A549 (cell line): ENCODE measurements at regions not wholly inside any gene's neighbourhood (a gene's known extent, or its start where the extent isn't known, plus 50 kb on each side); places are given as distances from the start of the nearest gene placed in this dataset.
"Not testable (repeated sequence)": the region's sequence is repeated elsewhere in the genome, so short reads cannot be mapped to it uniquely, and the experiment has no call there.

Source experiments
- ATAC-seq, 2 experiments: fragments of 200-7000 bp in 1 of 2; fragments of >200 bp in 1 of 2; cut with Nextera tagmentation in 1 of 2; cut with Tn5 transposase in 1 of 2; 3 replicates each; pipeline versions ENCODE4 v1.8.0 to v1.9.1; 2018 to 2020; ENCODE audit warnings: mild to moderate bottlenecking in 1 of 2, moderate library complexity in 1 of 2
- CTCF ChIA-PET: fragments of 300-600 bp; sonication (Branson Sonifier 250); formaldehyde crosslinking; extraction: SDS; loops from one replicate; lab custom pipeline; 2021; ENCODE audit warnings: antibody characterized with exemption, inconsistent platforms; lab: Yijun Ruan, JAX
- POLR2A ChIA-PET: fragments of 350-600 bp; formaldehyde crosslinking; extraction: SDS; loops from one replicate; lab custom pipeline; 2021; ENCODE audit warnings: antibody characterized with exemption, inconsistent platforms; lab: Yijun Ruan, JAX
- DNase-seq, 2 experiments: peaks; one replicate each; pipeline versions ENCODE4 v3.0.0 to v3.0.0-alpha.2; 2011 to 2016; ENCODE audit warnings: low read depth in 1 of 2, low spot score in 1 of 2
- FAIRE-seq: peaks from 2 replicates; lab custom pipeline; 2011; peaks lifted over from hg19 to GRCh38; lab: Jason Lieb, UNC
- H3K27ac ChIP-seq, 2 experiments: fragments of >200 bp; sonication (Bioruptor Twin); formaldehyde crosslinking; 3 replicates each; pipeline ENCODE4 v1.5.1; 2016 to 2017
- H3K4me1 ChIP-seq: fragments of >200 bp; sonication (Bioruptor Twin); formaldehyde crosslinking; 3 replicates; pipeline ENCODE4 v1.6.1; 2016
- H3K4me2 ChIP-seq: fragments of >200 bp; sonication (Bioruptor Twin); formaldehyde crosslinking; 3 replicates; pipeline ENCODE4 v1.6.1; 2016
- H3K4me3 ChIP-seq: fragments of >200 bp; sonication (Bioruptor Twin); formaldehyde crosslinking; 3 replicates; pipeline ENCODE4 v1.5.1; 2016
- H3K9me3 ChIP-seq: fragments of >200 bp; sonication (Bioruptor Twin); formaldehyde crosslinking; 3 replicates; pipeline ENCODE4 v1.6.1; 2016
- BHLHE40 ChIP-seq: IDR thresholded peaks from 2 replicates; pipeline ENCODE4 v1.6.1; 2012; ENCODE audit warnings: low read depth, low read length, inconsistent platforms
- CHD2 ChIP-seq: fragments of 150-350 bp; IDR thresholded peaks from 2 replicates; pipeline ENCODE4 v1.6.1; 2014; ENCODE audit warnings: low read length; ENCODE audit not compliant: partially characterized antibody
- EHF ChIP-seq: fragments of 250-450 bp; sonication (Bioruptor Pico); IDR thresholded peaks from 2 replicates; pipeline ENCODE4 v1.5.0; 2020; ENCODE audit warnings: mild to moderate bottlenecking
- EHMT2 ChIP-seq: fragments of 200-600 bp; sonication (generic); IDR thresholded peaks from 2 replicates; pipeline ENCODE4 v1.6.1; 2016; ENCODE audit warnings: antibody characterized with exemption, low read depth, mild to moderate bottlenecking, moderate library complexity
- FOXS1 ChIP-seq: fragments of 250-450 bp; sonication (Bioruptor Pico); IDR thresholded peaks from 2 replicates; pipeline ENCODE4 v1.5.0; 2020; ENCODE audit warnings: mild to moderate bottlenecking, moderate library complexity
- GATA3 ChIP-seq: IDR thresholded peaks from 2 replicates; pipeline ENCODE4 v1.6.1; 2012; ENCODE audit warnings: borderline replicate concordance
- HOXB13 ChIP-seq: fragments of 250-450 bp; sonication (Bioruptor Pico); IDR thresholded peaks from 2 replicates; pipeline ENCODE4 v1.5.0; 2020; ENCODE audit warnings: low read depth, mild to moderate bottlenecking, moderate library complexity
- JUNB ChIP-seq: fragments of >200 bp; sonication (Bioruptor Twin); formaldehyde crosslinking; IDR thresholded peaks from 2 replicates; pipeline ENCODE4 v1.6.1; 2016
- KDM1A ChIP-seq: fragments of 200-600 bp; sonication (generic); IDR thresholded peaks from 2 replicates; pipeline ENCODE4 v1.6.1; 2016; ENCODE audit warnings: low read depth, mild to moderate bottlenecking
- MAZ ChIP-seq: fragments of 150-350 bp; IDR thresholded peaks from 2 replicates; pipeline ENCODE4 v1.6.1; 2014; ENCODE audit warnings: antibody characterized with exemption, low read depth, low read length, borderline replicate concordance
- MYC ChIP-seq: IDR thresholded peaks from 2 replicates; pipeline ENCODE4 v1.6.1; 2012; ENCODE audit warnings: mild to moderate bottlenecking, inconsistent platforms, low read length, improper control_type of control experiment, borderline replicate concordance
- NPAS2 ChIP-seq: fragments of 250-450 bp; sonication (Bioruptor Pico); IDR thresholded peaks from 2 replicates; pipeline ENCODE4 v1.8.0; 2022; ENCODE audit warnings: mild to moderate bottlenecking, moderate library complexity, borderline replicate concordance
- POLR2A ChIP-seq: IDR thresholded peaks from 2 replicates; pipeline ENCODE4 v1.6.1; 2012; ENCODE audit warnings: mild to moderate bottlenecking, low read length
- REST ChIP-seq: fragments of 200-600 bp; sonication (generic); IDR thresholded peaks from 2 replicates; pipeline ENCODE4 v1.6.1; 2016; ENCODE audit warnings: antibody characterized with exemption, mild to moderate bottlenecking, moderate library complexity
- RFX5 ChIP-seq: fragments of 450-650 bp; IDR thresholded peaks from 2 replicates; pipeline ENCODE4 v1.7.1; 2014; ENCODE audit warnings: antibody characterized with exemption, mild to moderate bottlenecking, moderate library complexity
- RNF2 ChIP-seq: fragments of 200-600 bp; sonication (generic); IDR thresholded peaks from 2 replicates; pipeline ENCODE4 v1.6.1; 2016; ENCODE audit warnings: low read depth, mild to moderate bottlenecking, antibody characterized with exemption, moderate library complexity, borderline replicate concordance
- SMC3 ChIP-seq: fragments of >200 bp; sonication (Bioruptor Twin); formaldehyde crosslinking; IDR thresholded peaks from 3 replicates; pipeline ENCODE4 v1.6.1; 2018; ENCODE audit warnings: inconsistent platforms
- TP53 ChIP-seq: fragments of 250-450 bp; sonication (Bioruptor Pico); IDR thresholded peaks from 2 replicates; pipeline ENCODE4 v1.5.0; 2021; ENCODE audit warnings: mild to moderate bottlenecking, moderate library complexity
- ZC3H11A ChIP-seq: fragments of 450-650 bp; IDR thresholded peaks from 2 replicates; pipeline ENCODE4 v1.6.1; 2014; ENCODE audit warnings: antibody characterized with exemption, mild to moderate bottlenecking
- ZFP36 ChIP-seq: fragments of 450-650 bp; IDR thresholded peaks from 2 replicates; pipeline ENCODE4 v1.6.1; 2014; ENCODE audit warnings: borderline replicate concordance; ENCODE audit not compliant: partially characterized antibody
- ZNF302 ChIP-seq: fragments of 250-450 bp; sonication (Bioruptor Pico); IDR thresholded peaks from 2 replicates; pipeline ENCODE4 v1.9.0; 2021; ENCODE audit warnings: inconsistent platforms, mild to moderate bottlenecking, moderate library complexity
- ZSCAN20 ChIP-seq: fragments of 250-450 bp; sonication (Bioruptor Pico); IDR thresholded peaks from 2 replicates; pipeline ENCODE4 v1.8.0; 2022; ENCODE audit warnings: mild to moderate bottlenecking, moderate library complexity
- WGBS: methylation state at CpG from one replicate; pipeline ENCODE4 v1.1.6; 2017; ENCODE audit errors: missing lambda C conversion rate; 5-methylcytosine and 5-hydroxymethylcytosine counted together
- TF ChIP-seq, protein P1 (sequence below): fragments of >200 bp; sonication (Bioruptor Twin); formaldehyde crosslinking; IDR thresholded peaks from 2 replicates; pipeline ENCODE4 v1.6.1; 2016
- TF ChIP-seq, protein P2 (sequence below): IDR thresholded peaks from 2 replicates; pipeline ENCODE4 v1.6.1; 2012; ENCODE audit warnings: low read depth, borderline replicate concordance
- TF ChIP-seq, protein P3 (sequence below): fragments of >200 bp; sonication (Bioruptor Twin); formaldehyde crosslinking; IDR thresholded peaks from 3 replicates; pipeline ENCODE4 v1.6.1; 2016

- TF ChIP-seq ZFP36 (no peak), SMC3 (no peak)
Observed at GRCh38 chr9:73284377-73284776, 132.7 kb downstream of the ANXA1 start (continued).

- no peaks in the 10 kb centered on the region for H3K4me1 ChIP-seq
- H3K27ac ChIP-seq, result no peak overlapping the region
- no peak overlapping the region for H3K4me3 ChIP-seq
- ATAC-seq, result no peak
- TF ChIP-seq HOXB13 (CRISPR knock-in tag) (no peak), POLR2A (no peak)
- TF ChIP-seq, protein P1, sequence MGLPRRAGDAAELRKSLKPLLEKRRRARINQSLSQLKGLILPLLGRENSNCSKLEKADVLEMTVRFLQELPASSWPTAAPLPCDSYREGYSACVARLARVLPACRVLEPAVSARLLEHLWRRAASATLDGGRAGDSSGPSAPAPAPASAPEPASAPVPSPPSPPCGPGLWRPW, result no peak
- TF ChIP-seq, all 56 proteins: peak for 0
- ChIA-PET POLR2A (no interaction called here), CTCF (no interaction called here)
- Histone ChIP-seq H3K9me3 (no peaks in the 10 kb centered on the region), H3K4me2 (no peak overlapping the region)
- FAIRE-seq, result no peak
- WGBS, result 59% methylated on average over 2 of the region's 2 CpGs
- DNase-seq, result no peak
Observed at GRCh38 chr9:73294336-73294735, 142.7 kb downstream of the ANXA1 start.

DNA sequence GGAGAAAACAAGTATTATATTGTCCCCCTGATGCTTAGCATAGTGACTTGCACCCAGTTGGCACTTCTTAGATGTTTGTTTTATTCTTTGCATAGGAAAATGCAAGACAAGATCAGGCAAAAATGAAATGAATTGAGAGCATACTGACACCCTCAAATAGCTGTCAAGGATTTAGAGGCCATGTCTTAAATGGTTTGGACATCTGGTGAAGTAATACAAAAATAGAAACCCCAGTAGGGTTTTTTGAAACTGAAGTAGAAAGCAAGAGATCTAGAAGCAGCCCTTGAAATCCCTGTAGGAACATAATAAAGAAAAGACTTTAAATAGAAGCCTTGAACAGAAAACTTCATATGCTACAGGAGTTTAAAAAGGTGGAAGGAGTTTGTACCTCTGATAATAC is 174.3 kb downstream of the ANXA1 start:
- TF ChIP-seq ZC3H11A (no peak), MAZ (no peak), BHLHE40 (no peak), KDM1A (no peak), RNF2 (no peak), JUNB (no peak), GATA3 (no peak), EHF (no peak), ZFP36 (no peak)
- TF ChIP-seq, protein P2, sequence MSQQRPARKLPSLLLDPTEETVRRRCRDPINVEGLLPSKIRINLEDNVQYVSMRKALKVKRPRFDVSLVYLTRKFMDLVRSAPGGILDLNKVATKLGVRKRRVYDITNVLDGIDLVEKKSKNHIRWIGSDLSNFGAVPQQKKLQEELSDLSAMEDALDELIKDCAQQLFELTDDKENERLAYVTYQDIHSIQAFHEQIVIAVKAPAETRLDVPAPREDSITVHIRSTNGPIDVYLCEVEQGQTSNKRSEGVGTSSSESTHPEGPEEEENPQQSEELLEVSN, result no peak
- Histone ChIP-seq H3K4me1 (no peaks in the 10 kb centered on the region), H3K27ac (no peak overlapping the region), H3K9me3 (no peaks in the 10 kb centered on the region), H3K4me3 (no peak overlapping the region), H3K4me2 (no peak overlapping the region)
- POLR2A ChIA-PET, result no interaction called here
- no peak for FAIRE-seq
- no peak for DNase-seq
- CTCF ChIA-PET, result no interaction called here
- no peak for ATAC-seq

- 4% methylated on average over 2 of the region's 2 CpGs for WGBS
- Histone ChIP-seq H3K4me2 (no peak overlapping the region), H3K4me1 (no peaks in the 10 kb centered on the region), H3K27ac (no peak overlapping the region; a peak in 1 of 6 replicates), H3K9me3 (no peaks in the 10 kb centered on the region), H3K4me3 (no peak overlapping the region)
- DNase-seq, result no peak
- FAIRE-seq, result no peak
- no peak for ATAC-seq
- ChIA-PET POLR2A (no interaction called here), CTCF (no interaction called here)
- no peak for TF ChIP-seq ZNF302 (CRISPR knock-in tag)
- no peak for TF ChIP-seq MYC
- TF ChIP-seq JUNB, result no peak
- no peak for TF ChIP-seq ZSCAN20 (CRISPR knock-in tag)
- TF ChIP-seq EHMT2, result no peak
- no peak for TF ChIP-seq KDM1A
- TF ChIP-seq ZFP36, result no peak
- no peak for TF ChIP-seq CHD2
- TF ChIP-seq NPAS2 (CRISPR knock-in tag), result no peak
- no peak for TF ChIP-seq RFX5
- TF ChIP-seq, protein P3, sequence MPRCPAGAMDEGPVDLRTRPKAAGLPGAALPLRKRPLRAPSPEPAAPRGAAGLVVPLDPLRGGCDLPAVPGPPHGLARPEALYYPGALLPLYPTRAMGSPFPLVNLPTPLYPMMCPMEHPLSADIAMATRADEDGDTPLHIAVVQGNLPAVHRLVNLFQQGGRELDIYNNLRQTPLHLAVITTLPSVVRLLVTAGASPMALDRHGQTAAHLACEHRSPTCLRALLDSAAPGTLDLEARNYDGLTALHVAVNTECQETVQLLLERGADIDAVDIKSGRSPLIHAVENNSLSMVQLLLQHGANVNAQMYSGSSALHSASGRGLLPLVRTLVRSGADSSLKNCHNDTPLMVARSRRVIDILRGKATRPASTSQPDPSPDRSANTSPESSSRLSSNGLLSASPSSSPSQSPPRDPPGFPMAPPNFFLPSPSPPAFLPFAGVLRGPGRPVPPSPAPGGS, result no peak
- TF ChIP-seq POLR2A, result no peak
- no peak for TF ChIP-seq EHF
- TF ChIP-seq TP53 (CRISPR knock-in tag), result no peak
- TF ChIP-seq REST, result no peak
- no peak for TF ChIP-seq FOXS1 (CRISPR knock-in tag)
Observed at GRCh38 chr9:73327149-73327548, 175.5 kb downstream of the ANXA1 start.

DNA sequence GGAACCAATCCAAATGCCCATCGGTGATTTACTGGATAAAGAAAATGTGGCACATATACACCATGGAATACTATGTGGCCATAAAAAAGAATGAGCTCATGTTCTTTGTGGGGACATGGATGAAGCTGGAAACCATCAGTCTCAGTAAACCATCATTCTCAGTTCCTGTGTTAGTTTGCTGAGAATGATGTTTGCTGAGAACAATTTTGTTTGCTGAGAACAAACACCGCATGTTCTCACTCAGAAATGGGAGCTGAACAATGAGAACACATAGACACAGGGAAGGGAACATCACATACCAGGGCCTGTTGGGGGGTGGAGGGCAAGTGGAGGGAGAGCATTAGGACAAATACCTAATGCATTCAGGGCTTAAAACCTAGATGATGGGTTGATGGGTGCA is 185.5 kb downstream of the ANXA1 start:
- H3K9me3 ChIP-seq, H3K4me3 ChIP-seq, H3K27ac ChIP-seq, ATAC-seq, DNase-seq, POLR2A ChIA-PET, H3K4me1 ChIP-seq, CTCF ChIA-PET, FAIRE-seq, H3K4me2 ChIP-seq: not testable (repeated sequence)
- WGBS, result 60% methylated on average over 2 of the region's 2 CpGs
